PC-3 (cell line): ENCODE measurements at regions not wholly inside any gene's neighbourhood (a gene's known extent, or its start where the extent isn't known, plus 50 kb on each side); places are given as distances from the start of the nearest gene placed in this dataset.

Source experiments
- CTCF ChIP-seq: fragments of 300-600 bp; sonication (generic); conservative IDR thresholded peaks from 2 replicates; pipeline ENCODE4 v1.5.1; 2017; ENCODE audit warnings: antibody characterized with exemption, low read depth, mild to moderate bottlenecking, low read length
- EZH2 ChIP-seq: fragments of 300-600 bp; sonication (generic); IDR thresholded peaks from one replicate; pipeline ENCODE4 v1.6.1; 2017; ENCODE audit warnings: antibody characterized with exemption, mild to moderate bottlenecking, low read length; ENCODE audit not compliant: unreplicated experiment

DNA sequence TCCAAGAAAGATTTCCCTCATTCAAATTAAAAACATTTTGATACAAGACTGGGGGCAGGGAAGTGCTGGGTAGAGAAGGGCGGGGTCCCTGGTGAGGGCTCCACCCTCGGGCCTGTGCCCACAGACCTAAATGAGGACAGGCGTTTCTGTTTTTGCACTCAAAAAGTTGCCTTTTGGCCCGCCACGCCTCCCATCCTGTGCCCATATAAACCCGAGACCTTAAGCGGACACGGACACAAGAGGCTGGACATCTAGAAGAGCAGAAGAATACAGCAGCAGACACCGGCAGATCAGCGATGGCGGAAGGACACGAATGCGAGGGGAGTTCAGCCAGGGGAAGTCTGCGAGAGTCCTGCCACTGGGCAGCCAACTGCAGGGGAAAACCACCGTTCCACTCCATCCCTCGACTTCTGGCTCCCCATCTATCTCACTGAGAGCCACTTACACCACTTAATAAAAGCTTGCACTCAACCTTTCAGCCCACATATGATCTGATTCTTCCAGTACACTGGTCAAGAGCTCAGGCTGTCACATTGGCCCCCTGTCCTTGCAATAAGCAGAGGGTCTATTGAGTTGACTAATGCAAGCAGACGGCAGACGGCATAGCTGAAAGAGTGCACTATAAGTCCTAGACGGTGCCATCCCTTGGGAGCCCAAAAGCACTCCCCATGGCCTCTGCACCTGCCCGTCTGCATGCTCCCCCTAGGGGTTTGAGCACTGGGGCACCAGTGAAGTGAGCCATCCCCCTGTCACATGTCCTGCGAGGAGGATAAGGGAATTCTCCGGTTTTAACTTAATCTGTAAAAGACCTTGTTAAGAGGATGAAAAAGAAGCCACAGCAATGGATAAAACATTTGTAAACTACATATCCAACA is 181.8 kb upstream of the PRSS1 start:
- TF ChIP-seq CTCF = no peak
- no peak for TF ChIP-seq EZH2
